GM12892 (cell line): ENCODE measurements at regions not wholly inside any gene's neighbourhood (a gene's known extent, or its start where the extent isn't known, plus 50 kb on each side); places are given as distances from the start of the nearest gene placed in this dataset.

Source experiments
- POLR2A ChIP-seq: IDR thresholded peaks from 2 replicates; pipeline ENCODE4 v1.6.1; 2011; ENCODE audit warnings: low read depth, low read length, control low read depth
- TAF1 ChIP-seq: IDR thresholded peaks from 2 replicates; pipeline ENCODE4 v1.6.1; 2011; ENCODE audit warnings: low read depth, mild to moderate bottlenecking, control low read depth, low read length, borderline replicate concordance

DNA sequence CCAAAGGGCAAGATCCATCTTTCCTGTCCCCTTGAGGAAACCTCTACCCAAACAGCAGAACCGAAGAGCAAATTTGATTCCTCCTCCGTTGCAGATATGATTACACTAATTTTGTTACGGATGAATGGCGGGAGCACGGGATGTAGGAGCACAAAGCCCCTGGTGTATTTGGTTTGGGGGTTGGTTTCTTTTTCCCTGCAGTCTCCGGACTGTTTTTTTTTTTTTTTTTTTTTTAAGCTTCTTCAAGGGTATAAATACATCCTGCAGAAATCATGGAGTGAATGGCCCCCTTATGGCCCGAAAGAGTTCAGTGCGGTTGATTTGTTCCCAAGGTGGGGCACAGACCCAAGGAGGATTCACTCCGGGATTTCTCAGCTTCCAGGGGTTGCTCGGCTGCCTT, 135.3 kb upstream of the SH3BP4 start:
- TF ChIP-seq POLR2A = no peak
- TF ChIP-seq TAF1 = no peak
